HG03558 (cell line): ENCODE measurements at regions not wholly inside any gene's neighbourhood (a gene's known extent, or its start where the extent isn't known, plus 50 kb on each side); places are given as distances from the start of the nearest gene placed in this dataset.

Experiments
- ATAC-seq: cut with Tn5 transposase; IDR thresholded peaks from one replicate; pipeline ENCODE4 v1.9.1; 2021; ENCODE audit warnings: moderate number of reproducible peaks; ENCODE audit not compliant: unreplicated experiment; ENCODE audit errors: extremely low read depth

DNA sequence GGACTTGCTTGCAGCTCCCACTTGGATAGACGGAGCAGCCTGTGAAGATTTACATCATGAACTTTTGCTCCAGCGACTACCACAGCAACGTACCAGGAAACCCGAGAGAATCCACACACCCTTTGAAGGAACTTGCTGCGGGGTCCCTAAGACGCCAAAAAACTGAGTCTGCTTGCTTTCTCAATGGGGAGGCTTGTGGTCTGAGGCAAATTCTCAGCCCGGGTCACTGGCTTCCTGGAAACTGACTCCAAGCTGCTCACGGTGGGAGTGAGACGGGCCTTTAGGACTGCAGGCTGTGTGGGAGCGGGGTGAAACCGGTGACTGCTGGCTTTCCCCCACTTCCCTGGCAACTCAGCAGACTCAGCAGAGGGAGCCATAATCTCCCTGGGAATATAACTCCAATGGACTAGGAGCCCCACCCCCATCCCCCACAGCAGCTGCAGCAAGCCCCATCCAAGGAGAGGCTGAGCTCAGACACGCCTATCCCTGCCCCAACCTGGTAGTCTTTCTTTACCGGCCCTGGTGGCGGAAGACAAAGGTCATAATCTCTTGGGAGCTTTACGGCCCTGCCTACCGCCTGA, 466.0 kb downstream of the CAAP1 start:
- no peak for ATAC-seq

GRCh38 chr9:26418480-26418879, 474.1 kb downstream of the CAAP1 start:
- no peak for ATAC-seq

- no peak for ATAC-seq
Observed at GRCh38 chr9:26415528-26415927, 477.1 kb downstream of the CAAP1 start.

DNA sequence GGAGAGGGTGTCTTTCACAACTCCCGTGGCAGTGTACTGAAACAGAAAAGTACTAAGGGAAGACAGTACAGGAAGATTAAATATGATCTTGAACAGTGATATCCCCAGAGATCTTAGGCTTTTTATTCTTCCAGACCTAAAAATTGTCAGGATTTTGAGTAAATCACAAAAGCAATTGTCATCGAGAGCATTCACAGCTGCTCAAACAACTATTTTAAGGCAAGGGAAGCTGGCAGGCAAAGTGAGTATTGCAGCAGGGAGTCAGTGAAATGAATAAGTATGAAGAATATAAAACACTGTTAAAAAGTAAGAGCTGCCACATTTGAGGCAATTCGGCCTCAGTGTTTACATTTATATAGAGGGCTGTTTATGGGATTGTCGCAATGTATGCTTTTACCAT, 479.0 kb downstream of the CAAP1 start:
- no peak for ATAC-seq

DNA sequence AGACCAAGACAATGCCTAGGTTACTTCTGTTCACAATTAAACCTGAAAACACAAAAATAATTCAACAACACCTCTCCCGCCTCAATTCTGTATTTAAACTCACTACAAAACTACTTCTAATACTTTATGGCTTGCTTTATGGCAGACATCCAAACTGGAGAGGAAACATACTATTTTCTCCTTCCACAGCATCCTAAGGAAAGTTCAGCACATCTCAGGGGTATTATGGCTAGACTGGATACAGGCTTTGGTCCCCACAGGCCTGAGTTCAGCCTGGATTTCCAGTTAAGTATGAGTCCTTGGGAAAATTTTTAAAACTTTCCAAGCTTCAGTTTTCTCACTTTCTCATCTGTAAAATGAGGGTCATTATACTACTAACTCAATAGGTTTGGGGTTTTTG, 480.2 kb downstream of the CAAP1 start:
- no peak for ATAC-seq

- no peak for ATAC-seq
Observed at GRCh38 chr9:26406676-26407075, 485.9 kb downstream of the CAAP1 start.

DNA sequence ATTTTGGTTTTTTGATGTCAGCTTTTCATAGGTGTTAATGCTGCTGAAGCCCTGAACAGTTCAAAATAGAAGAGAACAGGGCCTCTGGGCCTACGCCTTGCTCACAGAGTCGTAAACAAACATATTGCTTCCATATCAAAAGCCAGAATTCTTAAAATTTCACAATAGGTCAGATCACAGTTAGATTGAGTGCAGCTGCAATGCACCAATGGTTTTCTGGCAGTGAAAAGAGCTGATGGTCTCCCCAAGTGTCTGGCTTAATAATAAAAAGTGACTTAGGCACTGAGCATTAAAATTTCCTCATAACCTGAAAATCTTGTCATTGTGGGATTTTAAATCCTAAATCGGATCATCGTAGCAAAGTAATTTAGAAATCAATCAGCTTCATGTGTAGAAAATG, 493.0 kb downstream of the CAAP1 start:
- no peak for ATAC-seq

DNA sequence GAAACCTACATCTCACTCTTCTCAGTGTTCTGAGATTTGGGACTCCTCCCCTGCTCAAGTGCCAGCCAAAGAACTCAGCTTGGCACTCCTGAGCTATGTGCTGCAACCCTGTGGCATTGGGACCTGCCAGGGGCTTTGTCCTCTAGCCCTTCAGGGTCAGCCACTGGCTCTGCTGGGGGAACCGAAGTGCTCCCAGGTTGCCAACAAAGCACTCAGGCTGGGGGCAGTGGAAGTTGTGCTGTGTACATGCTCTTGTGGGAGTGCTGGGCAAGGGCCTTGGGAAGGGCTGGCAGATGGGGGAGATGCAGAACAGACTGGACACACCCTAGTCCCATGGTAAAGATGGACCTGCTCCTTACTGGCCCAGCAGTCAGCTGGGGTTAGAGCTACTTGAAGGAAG, 498.6 kb downstream of the CAAP1 start:
- no peak for ATAC-seq

GRCh38 chr9:26392639-26393038, 500.0 kb downstream of the CAAP1 start:
- no peak for ATAC-seq

DNA sequence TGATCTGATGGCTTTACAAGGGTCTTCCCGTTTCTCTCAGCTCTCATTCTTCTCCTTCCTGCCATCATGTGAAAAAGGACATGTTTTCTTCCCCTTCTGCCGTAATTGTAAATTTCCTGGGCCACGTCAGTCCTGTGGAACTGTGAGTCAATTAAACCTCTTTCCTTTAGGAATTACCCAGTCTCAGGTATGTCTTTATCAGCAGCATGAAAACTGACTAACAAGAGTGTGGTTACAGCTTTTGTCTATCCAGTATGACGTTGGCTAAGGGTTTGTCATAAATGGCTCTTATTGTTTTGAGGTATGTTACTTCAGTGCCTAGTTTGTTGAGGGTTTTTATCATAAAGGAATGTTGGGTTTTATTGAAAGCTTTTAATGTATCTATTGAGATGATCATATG, 501.6 kb downstream of the CAAP1 start:
- ATAC-seq = no peak

- no peak for ATAC-seq
Observed at GRCh38 chr9:26375448-26375847, 517.2 kb downstream of the CAAP1 start.

DNA sequence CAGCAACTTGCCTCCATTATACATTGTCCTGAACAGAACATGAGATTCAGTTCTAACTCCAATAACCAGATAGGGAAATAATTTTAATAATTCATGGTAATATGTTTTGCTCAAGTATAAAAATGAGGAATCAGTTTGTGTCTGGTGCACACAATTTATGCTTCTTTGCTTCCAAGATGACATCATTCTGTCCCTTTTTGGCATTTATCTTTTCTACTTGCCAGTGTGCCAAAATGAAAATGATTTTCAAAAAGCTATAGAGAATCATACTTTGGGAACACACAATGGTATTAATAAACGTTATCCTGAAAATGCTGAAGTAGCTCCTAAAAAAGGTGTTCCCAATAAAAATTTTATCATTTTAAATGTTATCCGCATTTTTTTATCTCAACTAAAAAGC, 519.0 kb downstream of the CAAP1 start:
- no peak for ATAC-seq

DNA sequence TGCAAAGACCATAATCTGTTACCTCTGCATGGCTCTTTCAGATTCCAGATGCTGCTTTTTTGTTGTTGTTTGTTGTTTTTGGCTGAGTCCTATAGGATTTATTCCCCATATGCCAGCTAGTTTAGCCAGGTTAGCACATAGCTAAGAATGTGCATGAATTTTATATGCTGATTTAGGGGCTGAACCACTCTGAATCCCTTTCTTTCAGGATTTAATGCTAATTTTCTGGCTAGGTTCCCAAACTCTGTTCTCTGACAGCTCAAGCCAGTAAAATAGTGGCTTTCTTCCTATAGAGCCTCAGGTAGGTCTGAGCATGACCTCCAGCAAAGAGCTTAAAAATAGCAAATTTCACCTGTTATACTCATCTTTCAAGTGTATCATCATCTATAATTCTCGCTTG, 521.4 kb downstream of the CAAP1 start:
- ATAC-seq = no peak

DNA sequence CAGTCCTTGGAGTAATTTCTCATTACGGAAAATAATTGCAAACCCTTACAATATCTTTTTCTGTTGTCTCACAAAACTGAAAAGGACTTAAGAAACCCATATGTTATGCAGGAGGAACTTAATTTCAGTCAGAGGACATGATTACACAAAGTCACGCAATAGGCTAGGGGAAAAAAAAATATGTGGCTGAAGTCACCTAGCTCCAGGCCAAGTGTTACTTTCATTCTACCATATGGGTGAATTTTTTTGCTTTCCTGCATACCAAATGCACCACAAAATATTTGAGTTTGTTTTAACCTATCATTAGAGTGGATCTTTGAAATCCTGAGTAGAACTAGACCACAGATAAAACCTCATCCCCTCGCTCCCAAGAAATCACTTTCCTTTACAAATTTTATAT, 523.5 kb downstream of the CAAP1 start:
- no peak for ATAC-seq

- no peak for ATAC-seq
Observed at GRCh38 chr9:26368241-26368640, 524.4 kb downstream of the CAAP1 start.

DNA sequence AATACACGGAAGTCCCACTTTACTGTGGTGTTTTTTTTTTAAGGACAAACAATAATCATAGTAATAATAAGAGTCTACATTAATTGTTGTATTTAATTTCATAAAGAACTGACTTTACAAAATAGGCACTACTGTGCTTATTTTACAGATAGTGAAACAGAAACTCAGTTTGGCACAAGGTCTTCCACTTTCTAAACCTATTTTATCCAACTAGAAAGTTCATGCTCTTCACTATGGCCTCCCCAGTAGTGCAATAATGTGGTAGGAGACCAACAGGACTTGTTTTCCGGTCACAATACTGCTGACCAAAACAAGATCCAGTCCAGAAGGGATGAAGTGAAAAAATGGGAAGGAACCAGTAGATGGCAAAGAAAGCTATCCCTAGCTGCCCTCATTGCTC, 531.6 kb downstream of the CAAP1 start:
- no peak for ATAC-seq

DNA sequence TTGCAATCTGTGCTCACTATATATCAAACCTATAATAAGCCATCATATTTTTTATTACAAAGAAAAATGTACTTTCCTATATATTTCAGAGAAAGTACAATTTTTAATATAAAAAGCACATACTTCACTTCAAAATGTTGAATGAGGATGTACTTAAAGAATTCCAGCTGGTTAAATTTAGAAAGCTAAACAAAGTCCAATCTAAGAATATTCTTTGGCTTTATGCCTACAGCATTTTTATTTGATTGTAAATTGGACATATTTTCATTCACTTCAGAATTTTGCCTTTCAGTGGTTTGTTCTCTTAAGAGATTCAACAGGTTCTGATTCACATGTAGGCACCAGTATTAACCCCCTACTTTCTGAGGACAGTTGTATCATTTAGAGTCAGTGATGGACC, 533.8 kb downstream of the CAAP1 start:
- ATAC-seq = no peak

GRCh38 chr9:26357803-26358344, 534.7 kb downstream of the CAAP1 start:
- ATAC-seq = no peak

DNA sequence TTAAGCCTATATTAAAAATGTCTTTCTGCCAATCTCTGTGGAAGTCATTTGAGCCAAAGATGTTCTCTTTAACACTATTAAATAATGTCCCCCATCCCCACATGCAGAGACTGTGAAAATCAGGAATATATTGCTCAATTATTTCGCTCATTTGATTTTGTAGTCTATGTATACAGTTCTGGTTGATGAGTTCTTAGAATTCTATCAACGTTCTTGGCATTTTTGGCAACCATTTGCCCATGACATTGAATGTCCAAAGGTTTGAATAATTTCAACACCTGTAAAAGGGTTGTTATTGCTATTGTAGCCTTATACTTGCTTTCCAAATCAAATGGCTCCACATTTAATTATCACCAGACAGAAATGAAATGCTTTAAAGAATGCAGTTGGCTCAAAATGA, 536.1 kb downstream of the CAAP1 start:
- ATAC-seq = no peak

GRCh38 chr9:26346942-26347477, 545.6 kb downstream of the CAAP1 start:
- no peak for ATAC-seq

DNA sequence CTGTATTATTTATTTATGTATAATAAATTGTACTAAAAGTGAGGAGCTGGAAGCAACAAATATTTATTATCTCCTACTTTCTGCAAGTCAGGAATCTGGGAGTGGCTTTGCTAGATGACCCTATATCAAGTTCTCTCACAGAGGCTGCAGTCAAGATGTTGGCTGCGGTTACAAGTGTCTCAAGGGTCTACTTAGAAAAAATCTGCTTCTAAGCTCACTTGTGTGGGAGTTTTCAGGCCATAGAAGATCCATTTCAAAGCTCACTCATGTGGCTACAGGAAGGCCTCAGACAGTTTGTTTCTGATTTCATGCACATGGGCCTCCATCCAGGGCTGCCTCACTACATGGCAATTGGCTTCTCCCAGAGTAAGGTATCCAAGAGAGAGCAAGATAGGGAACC, 551.1 kb downstream of the CAAP1 start:
- ATAC-seq = no peak

DNA sequence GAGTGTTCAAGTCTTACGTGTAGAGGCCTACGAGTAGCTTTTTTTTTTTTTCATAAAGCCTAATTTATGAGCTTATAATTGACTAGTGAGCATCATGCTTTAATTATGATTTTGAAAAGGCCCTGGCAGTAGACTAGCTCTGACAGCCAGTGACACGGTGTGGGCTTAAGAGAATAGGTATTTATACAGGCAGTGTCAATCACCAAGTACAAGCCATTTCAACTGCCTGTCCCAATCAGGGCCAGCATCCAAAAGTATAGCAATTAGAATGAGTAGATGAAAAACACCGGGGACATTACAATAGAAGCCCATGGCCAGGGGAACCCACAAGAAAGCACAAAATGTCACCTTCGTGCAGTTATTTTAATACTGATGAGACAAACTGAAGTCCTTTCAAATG, 552.8 kb downstream of the CAAP1 start:
- ATAC-seq = no peak
